HepG2 (cell line): ENCODE measurements at regions not wholly inside any gene's neighbourhood (a gene's known extent, or its start where the extent isn't known, plus 50 kb on each side); places are given as distances from the start of the nearest gene placed in this dataset.

Source experiments
- ATAC-seq: fragments of 200-7000 bp; cut with Tn5 transposase; 3 replicates; pipeline ENCODE4 v1.9.1; 2020; ENCODE audit warnings: mild to moderate bottlenecking, moderate library complexity
- BruUV-seq: library from RNA; stranded (reverse); fragments of 400-500 nt; replicated peaks from 2 replicates; lab custom pipeline; 2021; lab: Mats Ljungman, UMichigan
- CTCF ChIA-PET: fragments of 300-600 bp; formaldehyde crosslinking; extraction: SDS; loops from one replicate; lab custom pipeline; 2021; ENCODE audit warnings: low total read pairs, inconsistent platforms, low intra/inter-chr PET ratio; lab: Yijun Ruan, JAX
- POLR2A ChIA-PET: fragments of 350-600 bp; sonication (Branson Sonifier 250); formaldehyde crosslinking; loops from one replicate; lab custom pipeline; 2020; ENCODE audit warnings: antibody characterized with exemption, inconsistent platforms; lab: Yijun Ruan, JAX
- DNase-seq: peaks from one replicate; pipeline ENCODE4 v3.0.0-alpha.2; 2015; ENCODE audit warnings: low spot score
- FAIRE-seq: peaks from 3 replicates; lab custom pipeline; 2011; peaks lifted over from hg19 to GRCh38; lab: Jason Lieb, UNC
- H2AFZ ChIP-seq: one replicate; pipeline ENCODE4 v1.6.1; 2011; ENCODE audit warnings: low read length, inconsistent platforms
- H3K27ac ChIP-seq: fragments of 300-600 bp; 3 replicates; pipeline ENCODE4 v1.8.0; 2011; ENCODE audit warnings: mixed run types, mild to moderate bottlenecking, mixed read lengths, low read length, inconsistent platforms; ENCODE audit not compliant: insufficient read depth; ENCODE audit errors: extremely low read length
- H3K27me3 ChIP-seq, 2 experiments: fragments of 200-600 bp in 1 of 2; 2 replicates in 1 of 2; 3 replicates in 1 of 2; pipeline versions ENCODE4 v1.6.0 to v1.8.0; 2011; ENCODE audit warnings: low read length in 2 of 2, mild to moderate bottlenecking in 2 of 2, moderate library complexity in 2 of 2, inconsistent platforms in 1 of 2; ENCODE audit not compliant: insufficient read depth in 2 of 2, control insufficient read depth in 1 of 2
- H3K36me3 ChIP-seq, 2 experiments: fragments of 200-600 bp in 1 of 2; replicated peaks in 1 of 2; 2 replicates in 1 of 2; 3 replicates in 1 of 2; pipeline versions ENCODE4 v1.5.1 to v1.8.0; 2011; ENCODE audit warnings: low read length in 2 of 2, inconsistent platforms in 1 of 2; ENCODE audit not compliant: insufficient read depth in 2 of 2, control insufficient read depth in 1 of 2
- H3K4me1 ChIP-seq: 2 replicates; pipeline ENCODE4 v1.5.1; 2012; ENCODE audit warnings: low read length, inconsistent platforms; ENCODE audit not compliant: insufficient read depth
- H3K4me2 ChIP-seq: 2 replicates; pipeline ENCODE4 v1.6.0; 2011; ENCODE audit warnings: low read depth, low read length, inconsistent platforms
- H3K4me3 ChIP-seq, 3 experiments: fragments of 200-600 bp in 1 of 3; sonication (generic), shearing (Covaris generic) in 1 of 3; replicated peaks in 1 of 3; 2 replicates each; pipeline ENCODE4 v1.5.1; 2011 to 2016; ENCODE audit warnings: low read length in 3 of 3, inconsistent platforms in 2 of 3, low read depth in 2 of 3, mild to moderate bottlenecking in 2 of 3, control low read depth in 1 of 3, mixed read lengths in 1 of 3; ENCODE audit not compliant: insufficient read depth in 1 of 3
- H3K79me2 ChIP-seq: one replicate; pipeline ENCODE4 v1.6.1; 2011; ENCODE audit warnings: low read length, inconsistent platforms; ENCODE audit not compliant: insufficient read depth
- H3K9ac ChIP-seq: 2 replicates; pipeline ENCODE4 v1.6.0; 2011; ENCODE audit warnings: mild to moderate bottlenecking, low read depth, low read length, inconsistent platforms; ENCODE audit not compliant: insufficient read depth
- H3K9me3 ChIP-seq: 2 replicates; pipeline ENCODE4 v1.5.1; 2012; ENCODE audit warnings: mild to moderate bottlenecking, low read length
- H4K20me1 ChIP-seq: 2 replicates; pipeline ENCODE4 v1.6.0; 2011; ENCODE audit warnings: inconsistent platforms, mild to moderate bottlenecking, low read length, moderate library complexity; ENCODE audit not compliant: insufficient read depth
- AHR ChIP-seq: IDR thresholded peaks from 2 replicates; pipeline ENCODE4 v1.6.1; 2018; ENCODE audit warnings: missing genetic modification reagents, missing compliant biosample characterization
- ARNTL ChIP-seq: sonication (generic); formaldehyde crosslinking; IDR thresholded peaks from 2 replicates; pipeline ENCODE4 v1.4.0; 2020; ENCODE audit warnings: mild to moderate bottlenecking, missing genetic modification reagents
- MED13 ChIP-seq: sonication (generic); formaldehyde crosslinking; IDR thresholded peaks from 2 replicates; pipeline ENCODE4 v1.5.0; 2020; ENCODE audit warnings: missing genetic modification reagents
- RCOR2 ChIP-seq: IDR thresholded peaks from 2 replicates; pipeline ENCODE4 v1.6.1; 2016; ENCODE audit warnings: missing biosample characterization, missing genetic modification reagents
- ZFP62 ChIP-seq: sonication (generic); formaldehyde crosslinking; IDR thresholded peaks from 2 replicates; pipeline ENCODE4 v1.4.0; 2020; ENCODE audit warnings: missing genetic modification reagents
- ZNF20 ChIP-seq: sonication (generic); formaldehyde crosslinking; IDR thresholded peaks from 2 replicates; pipeline ENCODE4 v1.4.0; 2020; ENCODE audit warnings: mild to moderate bottlenecking, moderate library complexity, missing genetic modification reagents
- ZNF354B ChIP-seq: sonication (generic); formaldehyde crosslinking; IDR thresholded peaks from 2 replicates; pipeline ENCODE4 v1.8.0; 2022; ENCODE audit warnings: mild to moderate bottlenecking, missing genetic modification reagents
- ZNF761 ChIP-seq: sonication (generic); formaldehyde crosslinking; conservative IDR thresholded peaks from 2 replicates; pipeline ENCODE4 v1.4.0; 2020; ENCODE audit warnings: mild to moderate bottlenecking, missing genetic modification reagents
- WGBS: methylation state at CpG from one replicate; pipeline ENCODE4 v1.1.6; 2017; ENCODE audit warnings: low lambda C conversion rate; 5-methylcytosine and 5-hydroxymethylcytosine counted together
- in situ Hi-C: cut with HindIII; loops from 2 replicates; pipeline ENCODE4 v1.10.0; 2017; ENCODE audit warnings: low pct_unique_long_range_greater_than_20kb; ENCODE audit not compliant: extremely low pct_ligation_motif_present
- intact Hi-C: fragments of 100-400 bp; cut with micrococcal nuclease; formaldehyde crosslinking; loops from one replicate; pipeline ENCODE4 v1.10.0; 2022; ENCODE audit not compliant: unreplicated experiment
- TF ChIP-seq, protein P1 (sequence below): sonication (generic); formaldehyde crosslinking; IDR thresholded peaks from 2 replicates; pipeline ENCODE4 v1.4.0; 2020; ENCODE audit warnings: mild to moderate bottlenecking, low read depth, missing genetic modification reagents

DNA sequence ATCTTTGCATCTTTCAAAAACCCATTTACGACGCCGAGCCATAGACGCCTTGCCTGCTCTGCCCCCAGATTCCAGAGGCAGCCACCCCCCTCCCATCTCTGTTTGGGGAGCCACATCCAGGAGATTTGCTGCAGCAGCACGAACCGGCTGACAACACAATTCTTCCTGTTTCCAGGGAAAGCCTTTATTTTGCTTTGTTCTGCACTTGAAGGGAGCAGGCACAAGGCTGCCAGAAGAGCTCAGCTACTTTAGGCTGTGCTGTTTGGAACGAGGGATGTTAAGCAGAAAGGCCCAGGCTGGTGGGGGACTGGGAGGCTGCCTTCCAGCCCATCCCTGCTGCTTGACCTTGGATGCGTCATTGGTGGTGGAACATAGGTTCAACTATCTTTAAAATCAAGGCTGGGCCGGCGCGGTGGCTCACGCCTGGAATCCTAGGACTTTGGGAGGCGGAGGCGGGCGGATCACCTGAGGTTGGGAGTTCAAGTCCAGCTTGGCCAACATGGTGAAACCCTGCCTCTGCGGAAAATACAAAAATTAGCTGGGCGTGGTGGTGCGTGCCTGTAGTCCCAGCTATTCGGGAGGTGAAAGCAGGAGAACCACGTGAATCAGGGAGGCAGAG lies 243.9 kb downstream of the MIAT start:
- DNase-seq (no peak), ATAC-seq (no peak), FAIRE-seq (no peak)
- H3K4me3 ChIP-seq, result no peak overlapping the region
- H4K20me1 ChIP-seq, result no peaks in the 10 kb centered on the region
- no TSS peak for BruUV-seq
- WGBS, result 57% methylated on average over 16 of the region's 20 CpGs
- TF ChIP-seq MED13 (CRISPR knock-in tag) (no peak), ZNF20 (no peak), ZNF354B (no peak), ARNTL (CRISPR knock-in tag) (no peak), ZFP62 (CRISPR knock-in tag) (no peak), AHR (no peak), RCOR2 (CRISPR knock-in tag) (no peak), ZNF761 (CRISPR knock-in tag) (no peak)
- TF ChIP-seq, protein P1, sequence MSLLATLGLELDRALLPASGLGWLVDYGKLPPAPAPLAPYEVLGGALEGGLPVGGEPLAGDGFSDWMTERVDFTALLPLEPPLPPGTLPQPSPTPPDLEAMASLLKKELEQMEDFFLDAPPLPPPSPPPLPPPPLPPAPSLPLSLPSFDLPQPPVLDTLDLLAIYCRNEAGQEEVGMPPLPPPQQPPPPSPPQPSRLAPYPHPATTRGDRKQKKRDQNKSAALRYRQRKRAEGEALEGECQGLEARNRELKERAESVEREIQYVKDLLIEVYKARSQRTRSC, result no peak
- CTCF ChIA-PET, result no interaction called here
- H3K79me2 ChIP-seq, result no peaks in the 10 kb centered on the region
- no peaks in the 10 kb centered on the region for H3K9me3 ChIP-seq
- no peak overlapping the region for H2AFZ ChIP-seq
- H3K36me3 ChIP-seq, result no peaks in the 10 kb centered on the region
- H3K27me3 ChIP-seq, result peaks cover 2 to 5% of the 10 kb centered on the region in 2 experiments; a peak in 3 of 5 replicates
- no peak overlapping the region for H3K27ac ChIP-seq
- no peak overlapping the region for H3K4me2 ChIP-seq
- no peak overlapping the region for H3K9ac ChIP-seq
- in situ Hi-C loops (no loop called here), intact Hi-C loops (no loop called here)
- POLR2A ChIA-PET, result no interaction called here
- no peaks in the 10 kb centered on the region for H3K4me1 ChIP-seq
